HEK293 (cell line): ENCODE measurements at regions not wholly inside any gene's neighbourhood (a gene's known extent, or its start where the extent isn't known, plus 50 kb on each side); places are given as distances from the start of the nearest gene placed in this dataset.
"Not testable (repeated sequence)": the region's sequence is repeated elsewhere in the genome, so short reads cannot be mapped to it uniquely, and the experiment has no call there.

Experiments used
- CTCF ChIA-PET: fragments of 350-600 bp; formaldehyde crosslinking; extraction: SDS; loops from one replicate; lab custom pipeline; 2021; ENCODE audit warnings: antibody characterized with exemption; lab: Yijun Ruan, JAX
- POLR2A ChIA-PET: fragments of 300-600 bp; formaldehyde crosslinking; extraction: SDS; loops from one replicate; lab custom pipeline; 2020; ENCODE audit warnings: antibody characterized with exemption, inconsistent platforms; lab: Yijun Ruan, JAX
- H3K27ac ChIP-seq: fragments of 200-500 bp; sonication (Bioruptor generic); 2 replicates; pipeline ENCODE4 v1.5.1; 2014; ENCODE audit warnings: low read depth, low read length, control low read depth, inconsistent platforms; ENCODE audit errors: extremely low read depth
- H3K36me3 ChIP-seq, 2 experiments: fragments of 200-500 bp in 1 of 2; sonication (Bioruptor generic) in 1 of 2; 1 replicate in 1 of 2; 2 replicates in 1 of 2; pipeline ENCODE4 v1.5.1; 2014 to 2017; ENCODE audit warnings: inconsistent platforms in 2 of 2, low read length in 2 of 2; ENCODE audit not compliant: control insufficient read depth in 2 of 2, insufficient read depth in 1 of 2
- H3K4me1 ChIP-seq: fragments of 200-500 bp; sonication (Bioruptor generic); 2 replicates; pipeline ENCODE4 v1.5.1; 2014; ENCODE audit warnings: mild to moderate bottlenecking, low read length, inconsistent platforms; ENCODE audit not compliant: control insufficient read depth, insufficient read depth
- H3K4me3 ChIP-seq: 2 replicates; pipeline ENCODE4 v1.5.1; 2011; ENCODE audit warnings: low read depth, mild to moderate bottlenecking, control low read depth, low read length, moderate library complexity
- H3K9me3 ChIP-seq: fragments of 200-500 bp; sonication (Bioruptor generic); 2 replicates; pipeline ENCODE4 v1.5.1; 2014; ENCODE audit warnings: low read depth, low read length, inconsistent platforms; ENCODE audit not compliant: control insufficient read depth, insufficient read depth
- FEZF1 ChIP-seq: fragments of 450-650 bp; formaldehyde crosslinking; IDR thresholded peaks from 2 replicates; pipeline ENCODE4 v1.5.1; 2016; ENCODE audit warnings: missing biosample characterization, missing genetic modification characterization
- KLF7 ChIP-seq: fragments of 450-650 bp; formaldehyde crosslinking; IDR thresholded peaks from 2 replicates; pipeline ENCODE4 v1.5.1; 2016; ENCODE audit warnings: missing biosample characterization, missing genetic modification characterization, borderline replicate concordance
- PBX3 ChIP-seq: sonication (generic); formaldehyde crosslinking; IDR thresholded peaks from 2 replicates; pipeline ENCODE4 v1.8.1; 2022; ENCODE audit warnings: mild to moderate bottlenecking, moderate library complexity, missing genetic modification reagents
- SP2 ChIP-seq: fragments of 450-650 bp; formaldehyde crosslinking; IDR thresholded peaks from 2 replicates; pipeline ENCODE4 v1.5.1; 2016; ENCODE audit warnings: missing biosample characterization, missing genetic modification characterization
- ZBTB17 ChIP-seq: fragments of 450-650 bp; formaldehyde crosslinking; IDR thresholded peaks from 2 replicates; pipeline ENCODE4 v1.5.1; 2016; ENCODE audit warnings: missing biosample characterization, missing genetic modification characterization
- ZNF133 ChIP-seq: fragments of 450-650 bp; formaldehyde crosslinking; IDR thresholded peaks from 2 replicates; pipeline ENCODE4 v1.5.1; 2016; ENCODE audit warnings: missing biosample characterization, missing genetic modification characterization
- ZNF184 ChIP-seq: fragments of 450-650 bp; IDR thresholded peaks from 2 replicates; pipeline ENCODE4 v1.5.1; 2018; ENCODE audit warnings: missing biosample characterization, mild to moderate bottlenecking, missing genetic modification characterization
- ZNF335 ChIP-seq: fragments of 450-650 bp; formaldehyde crosslinking; conservative IDR thresholded peaks from 2 replicates; pipeline ENCODE4 v1.5.1; 2016; ENCODE audit warnings: missing biosample characterization, missing genetic modification characterization
- ZNF391 ChIP-seq: fragments of 450-650 bp; formaldehyde crosslinking; IDR thresholded peaks from 2 replicates; pipeline ENCODE4 v1.5.1; 2016; ENCODE audit warnings: low read depth, missing biosample characterization, missing genetic modification characterization, borderline replicate concordance
- ZNF654 ChIP-seq: fragments of 450-650 bp; formaldehyde crosslinking; IDR thresholded peaks from 2 replicates; pipeline ENCODE4 v1.5.1; 2016; ENCODE audit warnings: low read depth, missing biosample characterization, missing genetic modification characterization
- ZNF701 ChIP-seq: fragments of 450-650 bp; formaldehyde crosslinking; IDR thresholded peaks from 2 replicates; pipeline ENCODE4 v1.5.1; 2016; ENCODE audit warnings: missing biosample characterization, missing genetic modification characterization
- ZNF76 ChIP-seq: fragments of 450-650 bp; formaldehyde crosslinking; IDR thresholded peaks from 2 replicates; pipeline ENCODE4; 2016; ENCODE audit warnings: low read depth, missing biosample characterization, missing genetic modification characterization, borderline replicate concordance
- TF ChIP-seq, protein P1 (sequence below): fragments of 450-650 bp; formaldehyde crosslinking; IDR thresholded peaks from 2 replicates; pipeline ENCODE4 v1.5.1; 2016; ENCODE audit warnings: missing biosample characterization, missing genetic modification characterization
- TF ChIP-seq, protein P2 (sequence below): fragments of 450-650 bp; formaldehyde crosslinking; IDR thresholded peaks from 2 replicates; pipeline ENCODE4 v1.5.1; 2016; ENCODE audit warnings: missing biosample characterization, missing genetic modification characterization

DNA sequence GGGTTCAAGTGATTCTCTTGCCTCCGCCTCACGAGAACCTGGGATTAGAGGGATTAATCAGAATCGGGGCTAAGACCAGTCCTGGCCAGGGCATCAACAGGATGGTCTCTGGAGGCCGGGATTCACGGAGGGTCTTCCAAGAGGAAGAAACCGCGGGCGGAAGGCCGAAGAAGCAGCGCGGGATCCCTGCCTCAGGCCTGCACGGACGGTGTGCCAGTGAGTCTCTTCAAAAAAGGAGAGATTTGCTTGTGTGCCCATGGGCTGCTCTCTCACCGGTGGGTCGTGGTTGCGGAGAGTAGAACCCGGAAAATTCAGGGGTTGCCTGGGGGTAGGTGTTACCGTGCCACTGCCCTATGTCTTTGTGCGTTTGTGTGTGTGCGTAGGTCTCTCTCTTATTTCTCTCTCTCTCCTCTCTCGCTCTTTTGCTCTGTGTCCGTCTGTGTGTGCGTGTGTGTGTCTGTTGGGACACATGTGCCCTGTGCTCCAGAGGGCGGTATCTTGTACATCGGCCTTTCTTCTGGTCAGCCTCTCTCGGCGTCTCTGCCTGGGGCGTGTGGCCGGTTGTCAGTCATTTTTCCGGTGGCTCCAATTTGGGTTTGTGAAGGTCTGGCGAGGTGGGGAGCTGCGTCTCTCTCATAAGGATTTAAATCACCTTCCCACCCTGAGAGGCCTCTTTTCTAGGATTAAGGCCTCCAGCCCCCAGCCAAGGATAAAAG, 613.2 kb downstream of the KCNJ18 start (continued):
- TF ChIP-seq ZNF701 (tag by site-specific recombination) (no peak), KLF7 (tag by site-specific recombination) (no peak), ZNF133 (tag by site-specific recombination) (no peak)

- H3K27ac ChIP-seq, H3K4me1 ChIP-seq, H3K4me3 ChIP-seq, POLR2A ChIA-PET, H3K36me3 ChIP-seq, H3K9me3 ChIP-seq: not testable (repeated sequence)
- CTCF ChIA-PET, result interaction anchor here (1.2 kb wide), 2 partner anchors 23 to 25 kb away, joined by 5 read pairs; no protein-coding TSS in a partner anchor
Measured at GRCh38 chr17:22310292-22310691, 618.0 kb downstream of the KCNJ18 start.

GRCh38 chr17:22310717-22311686, 618.7 kb downstream of the KCNJ18 start:
- no peaks in the 10 kb centered on the region for H3K4me1 ChIP-seq
- POLR2A ChIA-PET, result no interaction called here
- H3K27ac ChIP-seq, result peak overlapping the region; percentile 16; the same call in 1 of the 2 replicates
- TF ChIP-seq SP2 (peak; percentile 84), FEZF1 (tag by site-specific recombination) (no peak), ZNF76 (tag by site-specific recombination) (0 out of 2 replicates have a peak, but pooled peaks have one; percentile 21), ZNF184 (no peak), ZBTB17 (tag by site-specific recombination) (0 out of 2 replicates have a peak, but pooled peaks have one; percentile 43), ZNF391 (tag by site-specific recombination) (no peak), PBX3 (CRISPR knock-in tag) (0 out of 2 replicates have a peak, but pooled peaks have one; percentile 63), ZNF335 (tag by site-specific recombination) (peak; percentile 58; the same call in 1 of the 2 replicates), ZNF654 (tag by site-specific recombination) (no peak)
- TF ChIP-seq, protein P1, sequence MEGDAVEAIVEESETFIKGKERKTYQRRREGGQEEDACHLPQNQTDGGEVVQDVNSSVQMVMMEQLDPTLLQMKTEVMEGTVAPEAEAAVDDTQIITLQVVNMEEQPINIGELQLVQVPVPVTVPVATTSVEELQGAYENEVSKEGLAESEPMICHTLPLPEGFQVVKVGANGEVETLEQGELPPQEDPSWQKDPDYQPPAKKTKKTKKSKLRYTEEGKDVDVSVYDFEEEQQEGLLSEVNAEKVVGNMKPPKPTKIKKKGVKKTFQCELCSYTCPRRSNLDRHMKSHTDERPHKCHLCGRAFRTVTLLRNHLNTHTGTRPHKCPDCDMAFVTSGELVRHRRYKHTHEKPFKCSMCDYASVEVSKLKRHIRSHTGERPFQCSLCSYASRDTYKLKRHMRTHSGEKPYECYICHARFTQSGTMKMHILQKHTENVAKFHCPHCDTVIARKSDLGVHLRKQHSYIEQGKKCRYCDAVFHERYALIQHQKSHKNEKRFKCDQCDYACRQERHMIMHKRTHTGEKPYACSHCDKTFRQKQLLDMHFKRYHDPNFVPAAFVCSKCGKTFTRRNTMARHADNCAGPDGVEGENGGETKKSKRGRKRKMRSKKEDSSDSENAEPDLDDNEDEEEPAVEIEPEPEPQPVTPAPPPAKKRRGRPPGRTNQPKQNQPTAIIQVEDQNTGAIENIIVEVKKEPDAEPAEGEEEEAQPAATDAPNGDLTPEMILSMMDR (tag by site-specific recombination), result no peak
- TF ChIP-seq, protein P2, sequence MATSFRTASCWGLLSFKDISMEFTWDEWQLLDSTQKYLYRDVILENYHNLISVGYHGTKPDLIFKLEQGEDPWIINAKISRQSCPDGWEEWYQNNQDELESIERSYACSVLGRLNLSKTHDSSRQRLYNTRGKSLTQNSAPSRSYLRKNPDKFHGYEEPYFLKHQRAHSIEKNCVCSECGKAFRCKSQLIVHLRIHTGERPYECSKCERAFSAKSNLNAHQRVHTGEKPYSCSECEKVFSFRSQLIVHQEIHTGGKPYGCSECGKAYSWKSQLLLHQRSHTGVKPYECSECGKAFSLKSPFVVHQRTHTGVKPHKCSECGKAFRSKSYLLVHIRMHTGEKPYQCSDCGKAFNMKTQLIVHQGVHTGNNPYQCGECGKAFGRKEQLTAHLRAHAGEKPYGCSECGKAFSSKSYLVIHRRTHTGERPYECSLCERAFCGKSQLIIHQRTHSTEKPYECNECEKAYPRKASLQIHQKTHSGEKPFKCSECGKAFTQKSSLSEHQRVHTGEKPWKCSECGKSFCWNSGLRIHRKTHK (tag by site-specific recombination), result no peak
- no peaks in the 10 kb centered on the region for H3K36me3 ChIP-seq
- CTCF ChIA-PET, result interaction anchor here (0.6 to 1.2 kb wide), 4 partner anchors 24 to 65 kb away, joined by 3 to 5 read pairs (median 4); no protein-coding TSS in a partner anchor
- peak overlapping the region; percentile 15 for H3K4me3 ChIP-seq
- H3K9me3 ChIP-seq, result no peaks in the 10 kb centered on the region

GRCh38 chr17:22321001-22321400, 628.7 kb downstream of the KCNJ18 start:
- POLR2A ChIA-PET, result not testable (repeated sequence)

DNA sequence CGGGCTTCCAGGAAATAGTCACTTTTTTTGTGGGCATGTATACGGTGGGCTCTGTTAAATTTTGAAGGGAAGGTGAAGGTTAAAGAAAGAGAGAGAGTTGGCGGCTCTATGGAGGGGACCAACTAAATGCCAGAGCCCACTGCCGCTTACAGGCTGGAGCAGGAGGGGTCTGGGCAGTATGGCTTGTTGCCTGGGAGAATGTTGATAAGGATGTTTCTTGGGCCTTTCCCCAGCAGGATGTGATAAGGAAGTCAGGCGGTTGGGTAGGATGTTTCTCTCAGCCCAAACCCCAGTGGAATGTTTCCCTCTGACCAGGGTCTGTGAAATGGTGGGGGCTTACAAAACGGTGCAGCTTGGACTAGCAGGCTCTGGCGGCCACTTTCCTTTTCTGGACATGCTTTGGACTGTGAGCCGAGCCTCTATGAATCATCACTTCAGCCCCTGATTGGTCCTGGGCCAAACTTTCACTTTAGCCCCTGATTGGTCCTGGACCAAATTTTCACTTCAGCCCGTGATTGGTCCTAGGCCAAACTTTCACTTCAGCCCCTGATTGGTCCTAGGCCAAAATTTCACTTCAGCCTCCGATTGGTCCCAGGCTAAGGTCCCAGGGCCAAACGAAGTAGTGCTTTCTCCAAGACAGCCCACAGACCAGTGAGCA, 630.7 kb downstream of the KCNJ18 start:
- H3K4me1 ChIP-seq, H3K9me3 ChIP-seq, H3K4me3 ChIP-seq, CTCF ChIA-PET, H3K27ac ChIP-seq, H3K36me3 ChIP-seq, POLR2A ChIA-PET: not testable (repeated sequence)

More at GRCh38 chr17:22321001-22321400, 628.7 kb downstream of the KCNJ18 start:
- CTCF ChIA-PET, H3K36me3 ChIP-seq, H3K27ac ChIP-seq, H3K4me3 ChIP-seq, H3K9me3 ChIP-seq, H3K4me1 ChIP-seq: not testable (repeated sequence)
